Panc1 (cell line): ENCODE measurements at regions not wholly inside any gene's neighbourhood (a gene's known extent, or its start where the extent isn't known, plus 50 kb on each side); places are given as distances from the start of the nearest gene placed in this dataset.

Experiments used
- ATAC-seq: fragments of 200-7000 bp; cut with Tn5 transposase; 2 replicates; pipeline ENCODE4 v1.9.1; 2020; ENCODE audit warnings: mild to moderate bottlenecking, moderate library complexity
- BruUV-seq: library from RNA; stranded (reverse); fragments of 400-500 nt; replicated peaks from 2 replicates; lab custom pipeline; 2021; lab: Mats Ljungman, UMichigan
- CTCF ChIA-PET: fragments of 300-600 bp; sonication (Branson Sonifier 250); formaldehyde crosslinking; loops from one replicate; lab custom pipeline; 2022; ENCODE audit warnings: antibody characterized with exemption; lab: Charles Lee
- POLR2A ChIA-PET: fragments of 300-600 bp; sonication (Branson Sonifier 250); formaldehyde crosslinking; loops from one replicate; lab custom pipeline; 2022; ENCODE audit warnings: antibody characterized with exemption; lab: Charles Lee
- DNase-seq: peaks from one replicate; pipeline ENCODE4 v3.0.0-alpha.2; 2010; ENCODE audit warnings: low read depth, low spot score
- H3K27ac ChIP-seq: 2 replicates; pipeline ENCODE4 v1.5.1; 2011; ENCODE audit warnings: mild to moderate bottlenecking, low read length, inconsistent platforms
- H3K27me3 ChIP-seq: fragments of 200-500 bp; sonication (Bioruptor generic); 2 replicates; pipeline ENCODE4 v1.6.0; 2014; ENCODE audit warnings: low read length, inconsistent platforms; ENCODE audit not compliant: control insufficient read depth, insufficient read depth
- H3K36me3 ChIP-seq: fragments of 200-500 bp; sonication (Bioruptor generic); 2 replicates; pipeline ENCODE4 v1.5.1; 2014; ENCODE audit warnings: inconsistent platforms, mild to moderate bottlenecking, low read length, moderate library complexity; ENCODE audit not compliant: control insufficient read depth, insufficient read depth
- H3K4me1 ChIP-seq: 2 replicates; pipeline ENCODE4 v1.5.1; 2011; ENCODE audit warnings: inconsistent platforms, mild to moderate bottlenecking, low read length, moderate library complexity; ENCODE audit not compliant: control insufficient read depth, insufficient read depth
- H3K4me3 ChIP-seq, 2 experiments: 2 replicates each; pipeline ENCODE4 v1.5.1; 2011 to 2012; ENCODE audit warnings: low read depth in 2 of 2, low read length in 2 of 2, mild to moderate bottlenecking in 2 of 2, inconsistent platforms in 1 of 2, moderate library complexity in 1 of 2
- H3K9me3 ChIP-seq: fragments of 200-500 bp; sonication (Bioruptor generic); 2 replicates; pipeline ENCODE4 v1.5.1; 2014; ENCODE audit warnings: low read depth, mild to moderate bottlenecking, inconsistent platforms, low read length, moderate library complexity; ENCODE audit not compliant: control insufficient read depth, insufficient read depth
- CTCF ChIP-seq: fragments of 450-650 bp; IDR thresholded peaks from 2 replicates; pipeline ENCODE4 v1.5.1; 2017; ENCODE audit warnings: mild to moderate bottlenecking
- POLR2AphosphoS5 ChIP-seq: IDR thresholded peaks from 2 replicates; pipeline ENCODE4 v1.6.1; 2012; ENCODE audit warnings: mild to moderate bottlenecking, low read depth, low read length, moderate library complexity
- SIN3A ChIP-seq: IDR thresholded peaks from 2 replicates; pipeline ENCODE4 v1.6.1; 2012; ENCODE audit warnings: low read depth, mild to moderate bottlenecking, low read length, moderate library complexity, borderline replicate concordance; ENCODE audit not compliant: insufficient read depth
- TCF7L2 ChIP-seq: IDR thresholded peaks from 2 replicates; pipeline ENCODE4 v1.6.1; 2011; ENCODE audit warnings: mild to moderate bottlenecking, low read depth, low read length, inconsistent platforms
- in situ Hi-C: cut with HindIII; loops from 2 replicates; pipeline ENCODE4 v1.10.0; 2016; ENCODE audit warnings: low sequenced_read_pairs, low pct_unique_long_range_greater_than_20kb
- intact Hi-C: fragments of 100-400 bp; cut with micrococcal nuclease; formaldehyde crosslinking; loops from one replicate; pipeline ENCODE4 v1.10.0; 2022; ENCODE audit not compliant: unreplicated experiment
- TF ChIP-seq, protein P1 (sequence below), 2 experiments: IDR thresholded peaks; 2 replicates each; pipeline ENCODE4 v1.6.1; 2011 to 2012; ENCODE audit warnings: low read depth in 2 of 2, control low read depth in 1 of 2, low read length in 1 of 2, mild to moderate bottlenecking in 1 of 2, moderate library complexity in 1 of 2; ENCODE audit not compliant: insufficient read depth in 1 of 2

DNA sequence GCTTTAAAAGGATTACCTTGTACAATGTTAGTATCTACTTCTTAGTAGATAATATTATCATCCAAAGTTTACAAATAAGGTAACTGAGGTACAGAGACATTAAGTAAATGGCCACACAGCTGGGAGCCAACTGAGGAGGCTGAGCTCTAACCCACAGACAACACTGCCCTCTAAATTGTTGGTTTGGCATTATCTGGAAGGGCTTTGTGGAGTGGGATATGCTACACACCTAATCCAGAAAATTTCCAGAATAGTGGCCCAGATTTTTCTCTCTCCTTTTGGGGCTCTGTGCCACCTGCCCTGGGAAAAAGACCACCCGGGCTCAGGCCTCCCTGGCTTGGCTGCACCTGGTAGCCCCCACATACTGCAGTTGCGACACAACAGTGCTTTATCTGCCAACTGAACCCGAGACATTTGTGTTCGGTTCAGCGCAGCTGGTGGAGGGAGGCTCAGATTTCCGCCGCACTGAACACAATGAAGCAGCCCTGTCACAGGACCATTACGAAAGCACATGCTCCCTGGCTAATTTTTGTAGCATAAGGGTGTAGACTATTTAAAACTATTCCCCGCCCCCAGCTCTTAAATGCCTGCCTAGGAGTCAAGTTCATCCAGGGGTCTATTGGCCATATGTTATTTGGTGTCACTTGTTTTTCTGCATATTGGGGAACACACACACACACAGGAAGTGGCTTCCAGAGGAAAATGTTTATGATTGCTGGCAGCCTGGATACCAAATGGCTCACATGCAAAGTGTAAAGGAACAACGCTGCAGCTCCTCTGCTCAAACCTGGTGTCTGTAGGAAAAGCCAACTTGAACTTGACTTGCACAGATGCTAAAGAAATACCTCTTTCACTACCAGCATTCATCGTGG, 92.3 kb upstream of the ESRRG start:
- intact Hi-C loops (no loop called here), in situ Hi-C loops (no loop called here)
- Histone ChIP-seq H3K27me3 (no peaks in the 10 kb centered on the region), H3K4me3 (no peak overlapping the region), H3K9me3 (no peaks in the 10 kb centered on the region), H3K27ac (no peak overlapping the region), H3K36me3 (no peaks in the 10 kb centered on the region), H3K4me1 (no peaks in the 10 kb centered on the region)
- no peak for ATAC-seq
- TF ChIP-seq TCF7L2 (no peak), SIN3A (no peak), POLR2AphosphoS5 (no peak), CTCF (no peak)
- TF ChIP-seq, protein P1, sequence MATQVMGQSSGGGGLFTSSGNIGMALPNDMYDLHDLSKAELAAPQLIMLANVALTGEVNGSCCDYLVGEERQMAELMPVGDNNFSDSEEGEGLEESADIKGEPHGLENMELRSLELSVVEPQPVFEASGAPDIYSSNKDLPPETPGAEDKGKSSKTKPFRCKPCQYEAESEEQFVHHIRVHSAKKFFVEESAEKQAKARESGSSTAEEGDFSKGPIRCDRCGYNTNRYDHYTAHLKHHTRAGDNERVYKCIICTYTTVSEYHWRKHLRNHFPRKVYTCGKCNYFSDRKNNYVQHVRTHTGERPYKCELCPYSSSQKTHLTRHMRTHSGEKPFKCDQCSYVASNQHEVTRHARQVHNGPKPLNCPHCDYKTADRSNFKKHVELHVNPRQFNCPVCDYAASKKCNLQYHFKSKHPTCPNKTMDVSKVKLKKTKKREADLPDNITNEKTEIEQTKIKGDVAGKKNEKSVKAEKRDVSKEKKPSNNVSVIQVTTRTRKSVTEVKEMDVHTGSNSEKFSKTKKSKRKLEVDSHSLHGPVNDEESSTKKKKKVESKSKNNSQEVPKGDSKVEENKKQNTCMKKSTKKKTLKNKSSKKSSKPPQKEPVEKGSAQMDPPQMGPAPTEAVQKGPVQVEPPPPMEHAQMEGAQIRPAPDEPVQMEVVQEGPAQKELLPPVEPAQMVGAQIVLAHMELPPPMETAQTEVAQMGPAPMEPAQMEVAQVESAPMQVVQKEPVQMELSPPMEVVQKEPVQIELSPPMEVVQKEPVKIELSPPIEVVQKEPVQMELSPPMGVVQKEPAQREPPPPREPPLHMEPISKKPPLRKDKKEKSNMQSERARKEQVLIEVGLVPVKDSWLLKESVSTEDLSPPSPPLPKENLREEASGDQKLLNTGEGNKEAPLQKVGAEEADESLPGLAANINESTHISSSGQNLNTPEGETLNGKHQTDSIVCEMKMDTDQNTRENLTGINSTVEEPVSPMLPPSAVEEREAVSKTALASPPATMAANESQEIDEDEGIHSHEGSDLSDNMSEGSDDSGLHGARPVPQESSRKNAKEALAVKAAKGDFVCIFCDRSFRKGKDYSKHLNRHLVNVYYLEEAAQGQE (IDR thresholded peaks at IDR 0.05; ENCODE audit: insufficient read depth in 1 of 2, low read depth in 2 of 2, low read length in 1 of 2) = no peak
- BruUV-seq = no TSS peak
- ChIA-PET POLR2A (no interaction called here), CTCF (no interaction called here)
- DNase-seq = no peak

GRCh38 chr1:216814576-216815259, 91.5 kb upstream of the ESRRG start:
- intact Hi-C loops = no loop called here
- TF ChIP-seq POLR2AphosphoS5 (no peak), TCF7L2 (no peak), CTCF (no peak), SIN3A (no peak)
- TF ChIP-seq, protein P1 (IDR thresholded peaks at IDR 0.05; ENCODE audit: insufficient read depth in 1 of 2, low read depth in 2 of 2, low read length in 1 of 2) = no peak
- no peak for ATAC-seq
- Histone ChIP-seq H3K27me3 (no peaks in the 10 kb centered on the region), H3K27ac (no peak overlapping the region), H3K9me3 (no peaks in the 10 kb centered on the region), H3K4me3 (no peak overlapping the region), H3K4me1 (no peaks in the 10 kb centered on the region), H3K36me3 (no peaks in the 10 kb centered on the region)
- DNase-seq = no peak
- POLR2A ChIA-PET = no interaction called here
- no TSS peak for BruUV-seq
- in situ Hi-C loops = no loop called here
- CTCF ChIA-PET = no interaction called here
